ENCODE measurements at regions not wholly inside any gene's neighbourhood (a gene's known extent, or its start where the extent isn't known, plus 50 kb on each side); places are given as distances from the start of the nearest gene placed in this dataset.

DNA sequence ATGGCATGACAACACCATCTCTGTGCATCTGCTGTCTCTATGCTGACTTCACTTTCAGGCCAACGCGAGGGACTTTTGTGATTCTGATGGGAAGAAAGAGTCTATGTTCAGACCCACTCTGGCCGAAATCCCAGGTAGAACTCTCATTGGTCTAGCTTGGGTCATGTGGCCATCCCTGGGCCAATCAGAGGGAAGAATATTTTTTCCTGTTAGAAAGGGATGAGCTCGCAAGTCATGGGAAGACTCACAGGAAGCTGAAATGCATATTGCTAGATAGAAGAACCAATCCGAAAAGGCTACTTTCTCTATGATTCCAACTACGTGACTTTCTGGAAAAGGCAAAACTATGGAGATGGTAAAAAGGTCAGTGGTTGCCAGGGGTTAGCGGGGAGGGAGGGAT is 56.0 kb upstream of the LINC01488 start:
- TF ChIP-seq, protein P1, sequence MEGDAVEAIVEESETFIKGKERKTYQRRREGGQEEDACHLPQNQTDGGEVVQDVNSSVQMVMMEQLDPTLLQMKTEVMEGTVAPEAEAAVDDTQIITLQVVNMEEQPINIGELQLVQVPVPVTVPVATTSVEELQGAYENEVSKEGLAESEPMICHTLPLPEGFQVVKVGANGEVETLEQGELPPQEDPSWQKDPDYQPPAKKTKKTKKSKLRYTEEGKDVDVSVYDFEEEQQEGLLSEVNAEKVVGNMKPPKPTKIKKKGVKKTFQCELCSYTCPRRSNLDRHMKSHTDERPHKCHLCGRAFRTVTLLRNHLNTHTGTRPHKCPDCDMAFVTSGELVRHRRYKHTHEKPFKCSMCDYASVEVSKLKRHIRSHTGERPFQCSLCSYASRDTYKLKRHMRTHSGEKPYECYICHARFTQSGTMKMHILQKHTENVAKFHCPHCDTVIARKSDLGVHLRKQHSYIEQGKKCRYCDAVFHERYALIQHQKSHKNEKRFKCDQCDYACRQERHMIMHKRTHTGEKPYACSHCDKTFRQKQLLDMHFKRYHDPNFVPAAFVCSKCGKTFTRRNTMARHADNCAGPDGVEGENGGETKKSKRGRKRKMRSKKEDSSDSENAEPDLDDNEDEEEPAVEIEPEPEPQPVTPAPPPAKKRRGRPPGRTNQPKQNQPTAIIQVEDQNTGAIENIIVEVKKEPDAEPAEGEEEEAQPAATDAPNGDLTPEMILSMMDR (IDR thresholded peaks at IDR 0.05), result no peak
- TF ChIP-seq EP300 (IDR thresholded peaks at IDR 0.05), result no peak

Measured in sigmoid colon (tissue), 4 donors.